HFFc6 (cell line): ENCODE measurements at regions not wholly inside any gene's neighbourhood (a gene's known extent, or its start where the extent isn't known, plus 50 kb on each side); places are given as distances from the start of the nearest gene placed in this dataset.

Source experiments
- DNase-seq: peaks from one replicate; pipeline ENCODE4 v3.0.0-alpha.2; 2018
- H3K27ac Mint-ChIP-seq: 2 replicates; pipeline ENCODE4 v1.8.0; 2020; ENCODE audit warnings: mild to moderate bottlenecking, mixed read lengths
- H3K27me3 Mint-ChIP-seq: 2 replicates; pipeline ENCODE4 v1.8.0; 2021; ENCODE audit warnings: mild to moderate bottlenecking, moderate library complexity, mixed read lengths; ENCODE audit not compliant: insufficient read depth
- H3K36me3 Mint-ChIP-seq: 2 replicates; pipeline ENCODE4 v1.8.0; 2021; ENCODE audit warnings: low read depth, mixed read lengths
- H3K4me1 Mint-ChIP-seq: 2 replicates; pipeline ENCODE4 v1.8.0; 2020; ENCODE audit warnings: low read depth, mixed read lengths
- H3K4me3 Mint-ChIP-seq: 2 replicates; pipeline ENCODE4 v1.8.0; 2020; ENCODE audit warnings: mild to moderate bottlenecking, moderate library complexity, mixed read lengths
- H3K9me3 Mint-ChIP-seq: 2 replicates; pipeline ENCODE4 v1.8.0; 2020; ENCODE audit warnings: mild to moderate bottlenecking, mixed read lengths
- TF ChIP-seq, protein P1 (sequence below): fragments of 200-600 bp; sonication (generic); IDR thresholded peaks from 2 replicates; pipeline ENCODE4 v1.5.0; 2021; ENCODE audit warnings: antibody characterized with exemption, mild to moderate bottlenecking

DNA sequence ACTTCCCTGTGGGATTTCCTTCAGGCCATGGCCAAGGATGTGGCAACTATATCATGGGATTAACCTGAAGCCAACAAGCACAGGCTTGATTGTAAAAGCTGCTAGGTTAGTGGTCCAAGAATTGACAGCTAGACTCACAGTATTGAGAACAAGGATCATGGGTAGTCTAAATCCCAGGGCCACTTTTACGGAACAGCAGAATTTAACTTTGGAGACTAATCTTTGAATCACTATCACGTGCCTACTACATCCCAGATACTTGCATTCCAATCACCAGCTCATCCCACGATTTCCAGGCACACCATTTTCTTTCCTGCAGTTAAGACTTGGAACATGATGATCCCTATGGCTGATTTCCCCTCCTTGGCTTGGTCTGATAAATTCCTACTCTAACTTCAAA, 65.6 kb upstream of the ADO start:
- Mint-ChIP-seq H3K9me3 (no peaks in the 10 kb centered on the region), H3K4me1 (peaks cover 59% of the 10 kb centered on the region), H3K27ac (peak overlapping the region; percentile 79), H3K27me3 (no peaks in the 10 kb centered on the region), H3K36me3 (no peaks in the 10 kb centered on the region), H3K4me3 (peak overlapping the region; percentile 19; the same call in 1 of the 2 replicates)
- TF ChIP-seq, protein P1, sequence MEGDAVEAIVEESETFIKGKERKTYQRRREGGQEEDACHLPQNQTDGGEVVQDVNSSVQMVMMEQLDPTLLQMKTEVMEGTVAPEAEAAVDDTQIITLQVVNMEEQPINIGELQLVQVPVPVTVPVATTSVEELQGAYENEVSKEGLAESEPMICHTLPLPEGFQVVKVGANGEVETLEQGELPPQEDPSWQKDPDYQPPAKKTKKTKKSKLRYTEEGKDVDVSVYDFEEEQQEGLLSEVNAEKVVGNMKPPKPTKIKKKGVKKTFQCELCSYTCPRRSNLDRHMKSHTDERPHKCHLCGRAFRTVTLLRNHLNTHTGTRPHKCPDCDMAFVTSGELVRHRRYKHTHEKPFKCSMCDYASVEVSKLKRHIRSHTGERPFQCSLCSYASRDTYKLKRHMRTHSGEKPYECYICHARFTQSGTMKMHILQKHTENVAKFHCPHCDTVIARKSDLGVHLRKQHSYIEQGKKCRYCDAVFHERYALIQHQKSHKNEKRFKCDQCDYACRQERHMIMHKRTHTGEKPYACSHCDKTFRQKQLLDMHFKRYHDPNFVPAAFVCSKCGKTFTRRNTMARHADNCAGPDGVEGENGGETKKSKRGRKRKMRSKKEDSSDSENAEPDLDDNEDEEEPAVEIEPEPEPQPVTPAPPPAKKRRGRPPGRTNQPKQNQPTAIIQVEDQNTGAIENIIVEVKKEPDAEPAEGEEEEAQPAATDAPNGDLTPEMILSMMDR = no peak
- peak; percentile 63 for DNase-seq

DNA sequence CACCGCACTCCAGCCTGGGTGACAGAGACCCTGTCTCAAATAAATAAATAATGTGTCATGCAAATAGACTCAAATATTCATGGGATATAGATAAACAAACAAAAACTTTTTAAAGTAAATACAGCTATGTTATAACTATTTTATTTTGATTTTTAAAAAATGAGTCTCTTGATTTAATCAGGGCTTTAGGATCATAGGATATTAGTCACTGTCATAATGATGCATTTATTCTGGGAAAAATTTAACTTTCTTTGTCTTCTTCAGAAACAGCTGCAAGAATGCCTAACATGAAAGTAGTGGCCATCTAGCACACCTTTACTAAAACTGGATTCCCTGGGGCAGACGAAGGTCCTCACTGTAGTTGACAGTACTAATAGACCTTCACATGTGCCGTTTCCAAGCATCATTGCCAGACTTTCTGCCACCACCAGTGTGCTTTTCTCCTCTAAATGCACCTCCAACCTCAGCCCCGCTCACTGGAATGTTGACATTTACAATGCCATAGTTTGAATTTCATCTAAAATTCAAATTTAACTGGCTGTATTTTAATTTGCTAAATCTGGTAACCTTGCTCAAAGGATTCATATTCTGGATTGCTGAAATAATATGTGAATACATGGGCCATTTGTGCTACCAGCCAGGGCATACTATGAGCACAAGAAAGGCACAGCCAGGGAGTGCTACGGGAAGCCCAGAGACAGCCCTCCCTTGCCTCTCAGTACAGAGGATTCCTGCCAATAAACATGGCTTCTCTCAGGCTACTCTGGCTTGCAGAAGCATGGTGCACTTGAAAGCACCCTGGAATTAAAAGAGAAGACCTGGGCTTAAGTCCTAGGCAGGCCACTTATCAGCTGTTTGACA, 63.4 kb upstream of the ADO start:
- no peaks in the 10 kb centered on the region for H3K9me3 Mint-ChIP-seq
- H3K4me3 Mint-ChIP-seq = no peak overlapping the region
- H3K27ac Mint-ChIP-seq = no peak overlapping the region
- H3K27me3 Mint-ChIP-seq = no peaks in the 10 kb centered on the region
- no peak for DNase-seq
- TF ChIP-seq, protein P1 = no peak
- H3K36me3 Mint-ChIP-seq = no peaks in the 10 kb centered on the region
- H3K4me1 Mint-ChIP-seq = peaks cover 71% of the 10 kb centered on the region

DNA sequence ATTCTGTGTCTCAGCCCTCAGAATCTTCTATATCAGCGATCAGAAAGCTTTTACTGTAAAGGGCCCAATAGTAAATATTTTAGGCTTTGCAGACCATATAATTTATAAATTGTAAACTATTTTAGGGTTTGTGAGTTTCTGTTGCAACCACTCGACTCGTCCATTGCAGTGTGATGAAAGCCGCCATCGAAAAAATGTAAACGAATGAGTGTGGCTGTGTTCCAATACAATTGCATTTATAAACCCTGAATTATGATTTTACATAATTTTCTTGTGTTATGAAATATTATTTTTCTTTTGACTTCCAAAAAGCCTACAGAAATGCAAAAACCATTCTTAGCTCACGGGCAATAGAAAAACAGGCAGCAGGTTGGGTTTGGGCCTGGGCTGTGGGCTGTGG, 62.5 kb upstream of the ADO start:
- TF ChIP-seq, protein P1 = no peak
- Mint-ChIP-seq H3K27me3 (no peaks in the 10 kb centered on the region), H3K27ac (no peak overlapping the region), H3K9me3 (no peaks in the 10 kb centered on the region), H3K4me3 (no peak overlapping the region), H3K4me1 (peaks cover 77% of the 10 kb centered on the region), H3K36me3 (no peaks in the 10 kb centered on the region)
- DNase-seq = no peak

DNA sequence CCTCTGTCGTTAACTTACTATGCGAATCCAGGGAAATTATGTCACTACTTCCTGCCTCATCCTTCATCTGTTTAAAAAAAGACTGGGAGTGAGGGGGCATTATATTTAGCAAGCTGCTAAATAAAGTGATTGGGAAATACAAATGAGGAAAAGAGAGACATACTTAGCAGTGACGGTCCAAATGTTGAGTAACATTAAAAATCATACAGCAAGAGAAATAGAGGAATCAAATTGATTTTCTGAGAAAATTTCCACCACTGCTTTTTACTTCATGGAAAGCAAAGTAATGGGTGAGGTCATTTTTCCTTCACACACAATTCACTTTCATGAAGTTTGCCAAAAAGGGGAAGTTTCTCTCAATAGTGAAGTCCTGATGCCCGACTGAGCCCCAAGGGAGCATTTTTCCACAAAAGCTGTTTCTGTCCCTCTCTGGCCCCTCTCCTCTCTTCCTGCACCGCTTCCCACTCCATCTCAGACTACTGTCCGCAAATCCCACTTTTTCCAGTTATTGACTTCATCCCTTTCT, 61.9 kb upstream of the ADO start:
- H3K4me3 Mint-ChIP-seq = no peak overlapping the region
- H3K27me3 Mint-ChIP-seq = no peaks in the 10 kb centered on the region
- DNase-seq = no peak

DNA sequence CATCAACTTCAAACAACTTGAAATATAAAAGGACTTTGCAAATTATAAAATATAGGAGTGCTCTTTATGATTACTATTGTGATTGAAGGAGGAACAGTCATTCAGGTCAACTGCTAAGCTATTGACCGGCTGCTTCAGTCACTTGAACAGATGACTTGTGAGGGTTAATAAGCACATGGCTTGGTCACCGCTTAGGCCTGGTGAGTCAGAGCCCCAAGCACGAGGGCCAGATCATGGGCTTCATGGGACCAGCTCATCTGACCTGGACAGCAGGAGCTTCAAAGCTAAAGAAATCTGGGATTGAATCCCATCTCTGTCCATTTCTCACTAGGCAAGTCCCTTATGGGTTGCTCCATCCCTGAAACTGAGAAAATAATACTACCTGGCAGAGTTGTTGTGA, 60.4 kb upstream of the ADO start:
- TF ChIP-seq, protein P1 = no peak
- H3K4me1 Mint-ChIP-seq = peaks cover 63% of the 10 kb centered on the region
- H3K27ac Mint-ChIP-seq = peak overlapping the region; percentile 36; the same call in 1 of the 2 replicates
- no peaks in the 10 kb centered on the region for H3K27me3 Mint-ChIP-seq
- H3K36me3 Mint-ChIP-seq = no peaks in the 10 kb centered on the region
- no peak overlapping the region for H3K4me3 Mint-ChIP-seq
- no peaks in the 10 kb centered on the region for H3K9me3 Mint-ChIP-seq
- peak; percentile 66 for DNase-seq

More for the DNA sequence above, 61.9 kb upstream of the ADO start:
- H3K9me3 Mint-ChIP-seq = no peaks in the 10 kb centered on the region
- TF ChIP-seq, protein P1 = no peak
- H3K4me1 Mint-ChIP-seq = peaks cover 77% of the 10 kb centered on the region
- no peak overlapping the region for H3K27ac Mint-ChIP-seq
- H3K36me3 Mint-ChIP-seq = no peaks in the 10 kb centered on the region
